ENCODE measurements at regions not wholly inside any gene's neighbourhood (a gene's known extent, or its start where the extent isn't known, plus 50 kb on each side); places are given as distances from the start of the nearest gene placed in this dataset.

GRCh38 chr7:11235491-11235890, 261.8 kb downstream of the PHF14 start:
- DNase-seq (ENCODE audit: low spot score) = no peak
- no peak overlapping the region for H3K4me3 ChIP-seq
- no peaks in the 10 kb centered on the region for H3K36me3 ChIP-seq
- H3K27me3 ChIP-seq = no peaks in the 10 kb centered on the region
- TF ChIP-seq, protein P1, sequence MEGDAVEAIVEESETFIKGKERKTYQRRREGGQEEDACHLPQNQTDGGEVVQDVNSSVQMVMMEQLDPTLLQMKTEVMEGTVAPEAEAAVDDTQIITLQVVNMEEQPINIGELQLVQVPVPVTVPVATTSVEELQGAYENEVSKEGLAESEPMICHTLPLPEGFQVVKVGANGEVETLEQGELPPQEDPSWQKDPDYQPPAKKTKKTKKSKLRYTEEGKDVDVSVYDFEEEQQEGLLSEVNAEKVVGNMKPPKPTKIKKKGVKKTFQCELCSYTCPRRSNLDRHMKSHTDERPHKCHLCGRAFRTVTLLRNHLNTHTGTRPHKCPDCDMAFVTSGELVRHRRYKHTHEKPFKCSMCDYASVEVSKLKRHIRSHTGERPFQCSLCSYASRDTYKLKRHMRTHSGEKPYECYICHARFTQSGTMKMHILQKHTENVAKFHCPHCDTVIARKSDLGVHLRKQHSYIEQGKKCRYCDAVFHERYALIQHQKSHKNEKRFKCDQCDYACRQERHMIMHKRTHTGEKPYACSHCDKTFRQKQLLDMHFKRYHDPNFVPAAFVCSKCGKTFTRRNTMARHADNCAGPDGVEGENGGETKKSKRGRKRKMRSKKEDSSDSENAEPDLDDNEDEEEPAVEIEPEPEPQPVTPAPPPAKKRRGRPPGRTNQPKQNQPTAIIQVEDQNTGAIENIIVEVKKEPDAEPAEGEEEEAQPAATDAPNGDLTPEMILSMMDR (IDR thresholded peaks at IDR 0.05) = no peak
- no peaks in the 10 kb centered on the region for H3K4me1 ChIP-seq
- no peak overlapping the region for H3K27ac ChIP-seq
- no peaks in the 10 kb centered on the region for H3K9me3 ChIP-seq

GRCh38 chr7:11236680-11237079, 263.0 kb downstream of the PHF14 start:
- TF ChIP-seq, protein P1 (IDR thresholded peaks at IDR 0.05) = no peak
- H3K9me3 ChIP-seq = no peaks in the 10 kb centered on the region
- no peaks in the 10 kb centered on the region for H3K4me1 ChIP-seq
- H3K27ac ChIP-seq = no peak overlapping the region
- H3K4me3 ChIP-seq = no peak overlapping the region
- no peaks in the 10 kb centered on the region for H3K36me3 ChIP-seq
- DNase-seq (ENCODE audit: low spot score) = no peak
- H3K27me3 ChIP-seq = no peaks in the 10 kb centered on the region

- Histone ChIP-seq H3K4me1 (no peaks in the 10 kb centered on the region), H3K27me3 (no peaks in the 10 kb centered on the region), H3K9me3 (no peaks in the 10 kb centered on the region), H3K27ac (no peak overlapping the region), H3K4me3 (no peak overlapping the region), H3K36me3 (no peaks in the 10 kb centered on the region)
- TF ChIP-seq, protein P1 (IDR thresholded peaks at IDR 0.05) = no peak
- DNase-seq (ENCODE audit: low spot score) = no peak
Measured at GRCh38 chr7:11237742-11238141, 264.1 kb downstream of the PHF14 start.

GRCh38 chr7:11239316-11239715, 265.6 kb downstream of the PHF14 start:
- Histone ChIP-seq H3K4me1 (no peaks in the 10 kb centered on the region), H3K27me3 (no peaks in the 10 kb centered on the region), H3K4me3 (no peak overlapping the region), H3K36me3 (no peaks in the 10 kb centered on the region), H3K27ac (no peak overlapping the region), H3K9me3 (no peaks in the 10 kb centered on the region)
- TF ChIP-seq, protein P1 (IDR thresholded peaks at IDR 0.05) = no peak
- no peak for DNase-seq (ENCODE audit: low spot score)

- Histone ChIP-seq H3K36me3 (no peaks in the 10 kb centered on the region), H3K9me3 (no peaks in the 10 kb centered on the region), H3K4me1 (no peaks in the 10 kb centered on the region), H3K27me3 (no peaks in the 10 kb centered on the region), H3K4me3 (no peak overlapping the region), H3K27ac (no peak overlapping the region)
- TF ChIP-seq, protein P1 (IDR thresholded peaks at IDR 0.05) = no peak
- DNase-seq (ENCODE audit: low spot score) = no peak
Measured at GRCh38 chr7:11243739-11244138, 270.1 kb downstream of the PHF14 start.

DNA sequence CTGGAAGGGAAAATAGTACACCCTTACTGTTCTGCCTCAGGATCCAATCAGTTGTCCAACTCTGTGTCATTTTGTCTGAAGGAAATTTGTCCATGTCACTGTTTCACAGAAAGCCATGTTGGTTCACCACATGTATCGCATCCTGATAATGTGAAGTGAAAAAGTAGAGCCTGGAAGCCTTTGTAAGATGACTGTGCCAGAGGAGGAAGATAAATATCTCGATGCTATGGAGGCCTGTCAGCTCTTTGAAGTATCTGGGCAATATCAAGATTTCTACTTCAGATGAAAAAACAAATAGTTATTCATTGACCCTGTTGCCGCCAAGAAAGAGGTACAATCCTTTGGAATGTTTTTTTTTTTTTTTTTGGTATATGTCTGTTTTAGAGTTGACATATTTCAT, 270.5 kb downstream of the PHF14 start:
- H3K36me3 ChIP-seq = no peaks in the 10 kb centered on the region
- H3K27ac ChIP-seq = no peak overlapping the region
- H3K4me3 ChIP-seq = no peak overlapping the region
- H3K27me3 ChIP-seq = no peaks in the 10 kb centered on the region
- H3K4me1 ChIP-seq = no peaks in the 10 kb centered on the region
- no peak for DNase-seq (ENCODE audit: low spot score)
- TF ChIP-seq, protein P1 (IDR thresholded peaks at IDR 0.05) = no peak
- H3K9me3 ChIP-seq = no peaks in the 10 kb centered on the region
